DOHH2 (cell line): ENCODE measurements at regions not wholly inside any gene's neighbourhood (a gene's known extent, or its start where the extent isn't known, plus 50 kb on each side); places are given as distances from the start of the nearest gene placed in this dataset.

Experiments
- EZH2phosphoT487 ChIP-seq: fragments of 200-600 bp; sonication (generic); IDR thresholded peaks from 2 replicates; pipeline ENCODE4 v1.6.1; 2017; ENCODE audit warnings: borderline replicate concordance, mild to moderate bottlenecking, antibody characterized with exemption, low read length, moderate library complexity, mixed read lengths
- TF ChIP-seq, protein P1 (sequence below): fragments of 200-600 bp; sonication (generic); IDR thresholded peaks from one replicate; pipeline ENCODE4 v1.5.1; 2014; ENCODE audit warnings: antibody characterized with exemption, mild to moderate bottlenecking, low read depth, low read length; ENCODE audit not compliant: poor library complexity, severe bottlenecking

DNA sequence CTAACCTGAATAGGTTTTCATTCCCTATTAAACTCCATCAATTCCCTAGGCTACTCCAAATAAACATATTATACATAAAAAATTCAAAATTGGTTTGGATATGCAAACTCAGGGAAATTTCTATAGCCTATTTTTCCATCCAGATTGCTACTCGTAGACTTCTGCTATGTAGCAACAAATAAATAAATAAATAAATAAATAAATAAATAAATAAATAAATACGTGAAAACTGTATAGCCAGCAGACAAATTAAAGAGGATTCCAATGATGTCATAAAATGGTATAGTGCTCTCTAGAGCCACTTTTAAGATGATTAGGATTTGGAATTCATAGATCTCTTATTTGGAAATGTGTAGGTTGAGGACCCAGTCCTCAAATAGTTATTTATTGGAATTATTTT is 1193.2 kb upstream of the NUDT12 start:
- TF ChIP-seq, protein P1, sequence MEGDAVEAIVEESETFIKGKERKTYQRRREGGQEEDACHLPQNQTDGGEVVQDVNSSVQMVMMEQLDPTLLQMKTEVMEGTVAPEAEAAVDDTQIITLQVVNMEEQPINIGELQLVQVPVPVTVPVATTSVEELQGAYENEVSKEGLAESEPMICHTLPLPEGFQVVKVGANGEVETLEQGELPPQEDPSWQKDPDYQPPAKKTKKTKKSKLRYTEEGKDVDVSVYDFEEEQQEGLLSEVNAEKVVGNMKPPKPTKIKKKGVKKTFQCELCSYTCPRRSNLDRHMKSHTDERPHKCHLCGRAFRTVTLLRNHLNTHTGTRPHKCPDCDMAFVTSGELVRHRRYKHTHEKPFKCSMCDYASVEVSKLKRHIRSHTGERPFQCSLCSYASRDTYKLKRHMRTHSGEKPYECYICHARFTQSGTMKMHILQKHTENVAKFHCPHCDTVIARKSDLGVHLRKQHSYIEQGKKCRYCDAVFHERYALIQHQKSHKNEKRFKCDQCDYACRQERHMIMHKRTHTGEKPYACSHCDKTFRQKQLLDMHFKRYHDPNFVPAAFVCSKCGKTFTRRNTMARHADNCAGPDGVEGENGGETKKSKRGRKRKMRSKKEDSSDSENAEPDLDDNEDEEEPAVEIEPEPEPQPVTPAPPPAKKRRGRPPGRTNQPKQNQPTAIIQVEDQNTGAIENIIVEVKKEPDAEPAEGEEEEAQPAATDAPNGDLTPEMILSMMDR = no peak
- TF ChIP-seq EZH2phosphoT487 = no peak
